HFFc6 (cell line): ENCODE measurements at regions not wholly inside any gene's neighbourhood (a gene's known extent, or its start where the extent isn't known, plus 50 kb on each side); places are given as distances from the start of the nearest gene placed in this dataset.

Experiments
- DNase-seq: peaks from one replicate; pipeline ENCODE4 v3.0.0-alpha.2; 2018
- H3K27ac Mint-ChIP-seq: 2 replicates; pipeline ENCODE4 v1.8.0; 2020; ENCODE audit warnings: mild to moderate bottlenecking, mixed read lengths
- H3K27me3 Mint-ChIP-seq: 2 replicates; pipeline ENCODE4 v1.8.0; 2021; ENCODE audit warnings: mild to moderate bottlenecking, moderate library complexity, mixed read lengths; ENCODE audit not compliant: insufficient read depth
- H3K36me3 Mint-ChIP-seq: 2 replicates; pipeline ENCODE4 v1.8.0; 2021; ENCODE audit warnings: low read depth, mixed read lengths
- H3K4me1 Mint-ChIP-seq: 2 replicates; pipeline ENCODE4 v1.8.0; 2020; ENCODE audit warnings: low read depth, mixed read lengths
- H3K4me3 Mint-ChIP-seq: 2 replicates; pipeline ENCODE4 v1.8.0; 2020; ENCODE audit warnings: mild to moderate bottlenecking, moderate library complexity, mixed read lengths
- H3K9me3 Mint-ChIP-seq: 2 replicates; pipeline ENCODE4 v1.8.0; 2020; ENCODE audit warnings: mild to moderate bottlenecking, mixed read lengths
- TF ChIP-seq, protein P1 (sequence below): fragments of 200-600 bp; sonication (generic); IDR thresholded peaks from 2 replicates; pipeline ENCODE4 v1.5.0; 2021; ENCODE audit warnings: antibody characterized with exemption, mild to moderate bottlenecking

DNA sequence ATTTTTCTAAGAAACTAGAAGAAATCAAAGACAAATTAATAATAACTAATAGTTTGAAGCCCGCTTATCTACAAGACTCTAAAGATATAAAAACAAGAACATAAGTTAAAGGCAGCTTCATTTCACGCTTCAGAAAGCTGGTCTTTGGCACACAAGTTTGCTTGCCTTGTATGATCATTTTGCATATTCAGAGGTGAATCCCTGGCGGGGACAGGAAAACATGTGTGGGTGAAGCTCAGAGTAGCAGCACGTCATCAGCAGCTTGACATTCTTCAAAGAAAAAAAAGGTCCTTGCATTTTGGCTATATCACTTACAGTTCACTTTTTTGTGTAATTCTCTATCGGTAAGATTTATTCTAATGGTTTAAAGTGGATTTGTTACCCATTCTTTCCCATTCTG, 1911.8 kb downstream of the MRPL39 start:
- TF ChIP-seq, protein P1, sequence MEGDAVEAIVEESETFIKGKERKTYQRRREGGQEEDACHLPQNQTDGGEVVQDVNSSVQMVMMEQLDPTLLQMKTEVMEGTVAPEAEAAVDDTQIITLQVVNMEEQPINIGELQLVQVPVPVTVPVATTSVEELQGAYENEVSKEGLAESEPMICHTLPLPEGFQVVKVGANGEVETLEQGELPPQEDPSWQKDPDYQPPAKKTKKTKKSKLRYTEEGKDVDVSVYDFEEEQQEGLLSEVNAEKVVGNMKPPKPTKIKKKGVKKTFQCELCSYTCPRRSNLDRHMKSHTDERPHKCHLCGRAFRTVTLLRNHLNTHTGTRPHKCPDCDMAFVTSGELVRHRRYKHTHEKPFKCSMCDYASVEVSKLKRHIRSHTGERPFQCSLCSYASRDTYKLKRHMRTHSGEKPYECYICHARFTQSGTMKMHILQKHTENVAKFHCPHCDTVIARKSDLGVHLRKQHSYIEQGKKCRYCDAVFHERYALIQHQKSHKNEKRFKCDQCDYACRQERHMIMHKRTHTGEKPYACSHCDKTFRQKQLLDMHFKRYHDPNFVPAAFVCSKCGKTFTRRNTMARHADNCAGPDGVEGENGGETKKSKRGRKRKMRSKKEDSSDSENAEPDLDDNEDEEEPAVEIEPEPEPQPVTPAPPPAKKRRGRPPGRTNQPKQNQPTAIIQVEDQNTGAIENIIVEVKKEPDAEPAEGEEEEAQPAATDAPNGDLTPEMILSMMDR = no peak
- Mint-ChIP-seq H3K9me3 (peaks cover 33% of the 10 kb centered on the region), H3K4me3 (no peak overlapping the region), H3K27me3 (no peaks in the 10 kb centered on the region), H3K36me3 (peaks cover 6% of the 10 kb centered on the region; the same call in 1 of the 2 replicates), H3K4me1 (no peaks in the 10 kb centered on the region), H3K27ac (no peak overlapping the region)
- DNase-seq = no peak

- TF ChIP-seq, protein P1 = no peak
- H3K4me3 Mint-ChIP-seq = no peak overlapping the region
- peaks cover 27% of the 10 kb centered on the region for H3K9me3 Mint-ChIP-seq
- H3K36me3 Mint-ChIP-seq = peaks cover 2% of the 10 kb centered on the region; the same call in 1 of the 2 replicates
- H3K27ac Mint-ChIP-seq = no peak overlapping the region
- no peaks in the 10 kb centered on the region for H3K4me1 Mint-ChIP-seq
- no peak for DNase-seq
- H3K27me3 Mint-ChIP-seq = no peaks in the 10 kb centered on the region
These were observed 1912.9 kb downstream of the MRPL39 start for GRCh38 chr21:23694390-23694789.

DNA sequence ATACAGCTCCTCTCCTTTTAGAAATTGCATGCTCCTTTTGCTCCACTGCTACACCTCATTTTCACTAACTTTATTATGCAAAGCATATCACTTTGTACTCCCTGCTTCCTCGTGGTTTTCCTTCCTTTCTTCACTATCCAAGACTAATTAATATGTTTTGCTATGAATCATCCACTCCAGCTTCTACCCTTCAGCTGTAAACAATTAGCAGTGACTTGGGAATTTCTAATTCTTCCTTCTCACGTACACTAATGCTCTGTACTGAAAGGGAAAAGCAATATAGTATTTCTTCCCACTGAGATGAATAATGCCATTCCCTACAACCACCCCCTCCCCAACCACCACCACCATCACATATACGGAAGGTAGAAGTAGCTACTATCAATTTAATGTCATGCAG, 1917.0 kb downstream of the MRPL39 start:
- peaks cover 27% of the 10 kb centered on the region for H3K9me3 Mint-ChIP-seq
- H3K27me3 Mint-ChIP-seq = no peaks in the 10 kb centered on the region
- TF ChIP-seq, protein P1 = no peak
- H3K4me1 Mint-ChIP-seq = no peaks in the 10 kb centered on the region
- H3K27ac Mint-ChIP-seq = no peak overlapping the region
- H3K4me3 Mint-ChIP-seq = no peak overlapping the region
- no peak for DNase-seq
- H3K36me3 Mint-ChIP-seq = no peaks in the 10 kb centered on the region

GRCh38 chr21:23686737-23687523, 1920.4 kb downstream of the MRPL39 start:
- H3K36me3 Mint-ChIP-seq = no peaks in the 10 kb centered on the region
- H3K9me3 Mint-ChIP-seq = peaks cover 48% of the 10 kb centered on the region
- no peak for DNase-seq
- no peaks in the 10 kb centered on the region for H3K4me1 Mint-ChIP-seq
- TF ChIP-seq, protein P1 = no peak
- H3K4me3 Mint-ChIP-seq = no peak overlapping the region
- H3K27me3 Mint-ChIP-seq = peaks cover 2% of the 10 kb centered on the region; the same call in 1 of the 2 replicates
- H3K27ac Mint-ChIP-seq = no peak overlapping the region

GRCh38 chr21:23684431-23684830, 1922.8 kb downstream of the MRPL39 start:
- Mint-ChIP-seq H3K27me3 (peaks cover 2% of the 10 kb centered on the region; the same call in 1 of the 2 replicates), H3K27ac (no peak overlapping the region), H3K4me1 (no peaks in the 10 kb centered on the region), H3K36me3 (no peaks in the 10 kb centered on the region), H3K9me3 (peaks cover 47% of the 10 kb centered on the region), H3K4me3 (no peak overlapping the region)
- TF ChIP-seq, protein P1 = no peak
- DNase-seq = no peak
